Stimulated activated memory B cell treated with anti-CD40 and anti-IgM and Interleukin-4, amounts not matched to agents 10 μg/mL and 1 μg/mL and 100 μg/mL, for 72 hours (primary cell): ENCODE measurements at regions not wholly inside any gene's neighbourhood (a gene's known extent, or its start where the extent isn't known, plus 50 kb on each side); places are given as distances from the start of the nearest gene placed in this dataset.
"Not testable (repeated sequence)": the region's sequence is repeated elsewhere in the genome, so short reads cannot be mapped to it uniquely, and the experiment has no call there.

ENCODE experiments used
- ATAC-seq: fragments of 150-1000 bp; cut with Tn5 transposase; 2 replicates; pipeline ENCODE4 v1.10.0; 2021
- H3K27ac Mint-ChIP-seq: one replicate; pipeline ENCODE4 v1.8.0; 2022; ENCODE audit warnings: mild to moderate bottlenecking, mixed read lengths
- H3K27me3 Mint-ChIP-seq: one replicate; pipeline ENCODE4 v1.8.0; 2022; ENCODE audit warnings: mixed read lengths
- H3K36me3 Mint-ChIP-seq: one replicate; pipeline ENCODE4 v1.8.0; 2022; ENCODE audit warnings: mixed read lengths
- H3K4me1 Mint-ChIP-seq: one replicate; pipeline ENCODE4 v1.8.0; 2022; ENCODE audit warnings: mixed read lengths
- H3K4me3 Mint-ChIP-seq: one replicate; pipeline ENCODE4 v1.8.0; 2022; ENCODE audit warnings: mild to moderate bottlenecking, moderate library complexity, mixed read lengths
- H3K9me3 Mint-ChIP-seq: one replicate; pipeline ENCODE4 v1.8.0; 2022; ENCODE audit warnings: mixed read lengths

GRCh38 chr11:44471603-44472002, 93.9 kb upstream of the CD82 start:
- Mint-ChIP-seq H3K36me3 (no peaks in the 10 kb centered on the region), H3K4me3 (no peak overlapping the region), H3K4me1 (no peaks in the 10 kb centered on the region), H3K27ac (no peak overlapping the region), H3K27me3 (peaks cover 41% of the 10 kb centered on the region), H3K9me3 (peaks cover under 1% of the 10 kb centered on the region)
- ATAC-seq: no peak

GRCh38 chr11:44472916-44473315, 92.5 kb upstream of the CD82 start:
- Mint-ChIP-seq H3K4me1 (no peaks in the 10 kb centered on the region), H3K27me3 (peaks cover 45% of the 10 kb centered on the region), H3K4me3 (no peak overlapping the region), H3K27ac (no peak overlapping the region), H3K36me3 (no peaks in the 10 kb centered on the region), H3K9me3 (peaks cover 2% of the 10 kb centered on the region)
- no peak for ATAC-seq

GRCh38 chr11:44474702-44475101, 90.8 kb upstream of the CD82 start:
- no peak overlapping the region for H3K4me3 Mint-ChIP-seq
- peaks cover 41% of the 10 kb centered on the region for H3K27me3 Mint-ChIP-seq
- H3K9me3 Mint-ChIP-seq: peaks cover 2% of the 10 kb centered on the region
- no peak for ATAC-seq
- no peak overlapping the region for H3K27ac Mint-ChIP-seq
- no peaks in the 10 kb centered on the region for H3K4me1 Mint-ChIP-seq
- H3K36me3 Mint-ChIP-seq: no peaks in the 10 kb centered on the region

GRCh38 chr11:44475114-44475686, 90.3 kb upstream of the CD82 start:
- peaks cover 36% of the 10 kb centered on the region for H3K27me3 Mint-ChIP-seq
- H3K9me3 Mint-ChIP-seq: peaks cover 2% of the 10 kb centered on the region
- no peak overlapping the region for H3K27ac Mint-ChIP-seq
- no peak overlapping the region for H3K4me3 Mint-ChIP-seq
- ATAC-seq: peak; percentile 9
- H3K36me3 Mint-ChIP-seq: no peaks in the 10 kb centered on the region
- H3K4me1 Mint-ChIP-seq: no peaks in the 10 kb centered on the region

GRCh38 chr11:44482338-44482737, 83.1 kb upstream of the CD82 start:
- not testable (repeated sequence) for H3K4me3 Mint-ChIP-seq, H3K27ac Mint-ChIP-seq, H3K4me1 Mint-ChIP-seq, ATAC-seq, H3K36me3 Mint-ChIP-seq
- Mint-ChIP-seq H3K9me3 (peaks cover 11% of the 10 kb centered on the region), H3K27me3 (peaks cover 29% of the 10 kb centered on the region)

GRCh38 chr11:44483919-44484610, 81.4 kb upstream of the CD82 start:
- H3K27ac Mint-ChIP-seq: no peak overlapping the region
- peaks cover 36% of the 10 kb centered on the region for H3K27me3 Mint-ChIP-seq
- H3K36me3 Mint-ChIP-seq: peaks cover 5% of the 10 kb centered on the region
- no peak overlapping the region for H3K4me3 Mint-ChIP-seq
- no peaks in the 10 kb centered on the region for H3K4me1 Mint-ChIP-seq
- H3K9me3 Mint-ChIP-seq: peaks cover 8% of the 10 kb centered on the region
- no peak for ATAC-seq

- no peaks in the 10 kb centered on the region for H3K4me1 Mint-ChIP-seq
- peaks cover 8% of the 10 kb centered on the region for H3K9me3 Mint-ChIP-seq
- H3K27me3 Mint-ChIP-seq: peaks cover 59% of the 10 kb centered on the region
- no peak overlapping the region for H3K4me3 Mint-ChIP-seq
- ATAC-seq: no peak
- peaks cover 5% of the 10 kb centered on the region for H3K36me3 Mint-ChIP-seq
- H3K27ac Mint-ChIP-seq: no peak overlapping the region
Measured at GRCh38 chr11:44488165-44488965, 77.1 kb upstream of the CD82 start.

GRCh38 chr11:44493383-44493782, 72.1 kb upstream of the CD82 start:
- peaks cover 40% of the 10 kb centered on the region for H3K27me3 Mint-ChIP-seq
- no peaks in the 10 kb centered on the region for H3K9me3 Mint-ChIP-seq
- no peaks in the 10 kb centered on the region for H3K36me3 Mint-ChIP-seq
- no peak for ATAC-seq
- H3K4me3 Mint-ChIP-seq: no peak overlapping the region
- no peaks in the 10 kb centered on the region for H3K4me1 Mint-ChIP-seq
- H3K27ac Mint-ChIP-seq: no peak overlapping the region

- no peaks in the 10 kb centered on the region for H3K36me3 Mint-ChIP-seq
- H3K4me1 Mint-ChIP-seq: no peaks in the 10 kb centered on the region
- H3K27me3 Mint-ChIP-seq: peaks cover 34% of the 10 kb centered on the region
- no peaks in the 10 kb centered on the region for H3K9me3 Mint-ChIP-seq
- ATAC-seq: no peak
- no peak overlapping the region for H3K4me3 Mint-ChIP-seq
- no peak overlapping the region for H3K27ac Mint-ChIP-seq
Measured at GRCh38 chr11:44493930-44494329, 71.5 kb upstream of the CD82 start.

GRCh38 chr11:44494785-44495184, 70.7 kb upstream of the CD82 start:
- no peak for ATAC-seq
- H3K36me3 Mint-ChIP-seq: no peaks in the 10 kb centered on the region
- H3K4me3 Mint-ChIP-seq: no peak overlapping the region
- no peak overlapping the region for H3K27ac Mint-ChIP-seq
- peaks cover 26% of the 10 kb centered on the region for H3K27me3 Mint-ChIP-seq
- H3K9me3 Mint-ChIP-seq: no peaks in the 10 kb centered on the region
- H3K4me1 Mint-ChIP-seq: no peaks in the 10 kb centered on the region

GRCh38 chr11:44496391-44496790, 69.1 kb upstream of the CD82 start:
- no peaks in the 10 kb centered on the region for H3K9me3 Mint-ChIP-seq
- no peaks in the 10 kb centered on the region for H3K4me1 Mint-ChIP-seq
- no peak for ATAC-seq
- H3K36me3 Mint-ChIP-seq: no peaks in the 10 kb centered on the region
- no peak overlapping the region for H3K4me3 Mint-ChIP-seq
- H3K27me3 Mint-ChIP-seq: peaks cover 25% of the 10 kb centered on the region
- no peak overlapping the region for H3K27ac Mint-ChIP-seq

- no peak for ATAC-seq
- H3K36me3 Mint-ChIP-seq: no peaks in the 10 kb centered on the region
- H3K27me3 Mint-ChIP-seq: peaks cover 19% of the 10 kb centered on the region
- no peaks in the 10 kb centered on the region for H3K4me1 Mint-ChIP-seq
- H3K4me3 Mint-ChIP-seq: no peak overlapping the region
- H3K27ac Mint-ChIP-seq: no peak overlapping the region
- no peaks in the 10 kb centered on the region for H3K9me3 Mint-ChIP-seq
Measured at GRCh38 chr11:44498089-44498871, 67.2 kb upstream of the CD82 start.

GRCh38 chr11:44502506-44502905, 63.0 kb upstream of the CD82 start:
- H3K9me3 Mint-ChIP-seq: peaks cover 4% of the 10 kb centered on the region
- peaks cover 17% of the 10 kb centered on the region for H3K27me3 Mint-ChIP-seq
- no peak for ATAC-seq
- H3K27ac Mint-ChIP-seq: no peak overlapping the region
- no peaks in the 10 kb centered on the region for H3K4me1 Mint-ChIP-seq
- H3K36me3 Mint-ChIP-seq: no peaks in the 10 kb centered on the region
- H3K4me3 Mint-ChIP-seq: no peak overlapping the region

GRCh38 chr11:44505581-44506054, 59.8 kb upstream of the CD82 start:
- Mint-ChIP-seq H3K27me3 (peaks cover 33% of the 10 kb centered on the region), H3K4me1 (no peaks in the 10 kb centered on the region), H3K27ac (no peak overlapping the region), H3K9me3 (peaks cover 4% of the 10 kb centered on the region), H3K36me3 (no peaks in the 10 kb centered on the region), H3K4me3 (no peak overlapping the region)
- no peak for ATAC-seq

GRCh38 chr11:44506375-44507016, 59.0 kb upstream of the CD82 start:
- ATAC-seq: no peak
- Mint-ChIP-seq H3K4me3 (no peak overlapping the region), H3K36me3 (no peaks in the 10 kb centered on the region), H3K9me3 (peaks cover 4% of the 10 kb centered on the region), H3K4me1 (no peaks in the 10 kb centered on the region), H3K27ac (no peak overlapping the region), H3K27me3 (peaks cover 28% of the 10 kb centered on the region)
